Small intestine (tissue), 7 donors: ENCODE measurements at regions not wholly inside any gene's neighbourhood (a gene's known extent, or its start where the extent isn't known, plus 50 kb on each side); places are given as distances from the start of the nearest gene placed in this dataset.

Experiments
- DNase-seq, 2 donors: peaks; one replicate each; pipeline versions ENCODE4 v3.0.0 to v3.0.0-alpha.2; 2013
- FAIRE-seq: peaks from 2 replicates; lab custom pipeline; 2012; peaks lifted over from hg19 to GRCh38; lab: Jason Lieb, UNC
- H3K27ac ChIP-seq, 3 donors: one replicate each; pipeline ENCODE4 v1.5.1; 2013; ENCODE audit warnings: low read length in 2 of 3, mild to moderate bottlenecking in 2 of 3, control low read depth in 1 of 3, inconsistent platforms in 1 of 3, low read depth in 1 of 3, moderate library complexity in 1 of 3
- H3K27me3 ChIP-seq, 3 donors: one replicate each; pipeline ENCODE4 v1.6.1; 2013; ENCODE audit warnings: low read length in 3 of 3, inconsistent platforms in 1 of 3; ENCODE audit not compliant: control insufficient read depth in 3 of 3, insufficient read depth in 3 of 3
- H3K36me3 ChIP-seq, 3 donors: one replicate each; pipeline ENCODE4 v1.6.1; 2013; ENCODE audit warnings: low read length in 3 of 3, inconsistent platforms in 1 of 3, low read depth in 1 of 3, mild to moderate bottlenecking in 1 of 3, moderate library complexity in 1 of 3; ENCODE audit not compliant: control insufficient read depth in 3 of 3, insufficient read depth in 2 of 3
- H3K4me1 ChIP-seq, 3 donors: one replicate each; pipeline ENCODE4 v1.6.1; 2013; ENCODE audit warnings: low read length in 2 of 3, inconsistent platforms in 1 of 3, low read depth in 1 of 3, mild to moderate bottlenecking in 1 of 3, moderate library complexity in 1 of 3; ENCODE audit not compliant: control insufficient read depth in 3 of 3, insufficient read depth in 2 of 3
- H3K4me3 ChIP-seq, 3 donors: one replicate each; pipeline ENCODE4 v1.5.1; 2013; ENCODE audit warnings: low read length in 3 of 3, control low read depth in 1 of 3, inconsistent platforms in 1 of 3, low read depth in 1 of 3, mild to moderate bottlenecking in 1 of 3, moderate library complexity in 1 of 3
- H3K9me3 ChIP-seq, 2 donors: one replicate each; pipeline ENCODE4 v1.6.1; 2013; ENCODE audit warnings: low read depth in 1 of 2, low read length in 1 of 2; ENCODE audit not compliant: control insufficient read depth in 2 of 2, insufficient read depth in 1 of 2
- WGBS, 3 donors: extraction: QIAGEN DNeasy Blood & Tissue Kit; methylation state at CpG; one replicate each; pipeline ENCODE4 v1.1.7; 2013; 5-methylcytosine and 5-hydroxymethylcytosine counted together
- donor health status: healthy with polysubstance abuse.
- donor health status: control.
- donor health status: control.
- donor health status: Bipolar disorder and iron deficiency.
- donor health status: healthy.

- FAIRE-seq (no peak), DNase-seq (no peak)
- WGBS, 3 donors: 53 to 75% (median 73%) methylated on average over 1 of the region's 1 CpG
- no peaks in the 10 kb centered on the region for H3K27me3 ChIP-seq
- no peak overlapping the region for H3K4me3 ChIP-seq
- H3K36me3 ChIP-seq: no peaks in the 10 kb centered on the region
- H3K27ac ChIP-seq: no peak overlapping the region
- H3K9me3 ChIP-seq: no peaks in the 10 kb centered on the region
- no peaks in the 10 kb centered on the region for H3K4me1 ChIP-seq
Observed at GRCh38 chr5:166566725-166567124, 1724.7 kb upstream of the WWC1 start.

- FAIRE-seq: no peak
- no peak overlapping the region for H3K27ac ChIP-seq
- H3K9me3 ChIP-seq: peaks cover 0 to 5% of the 10 kb centered on the region in 2 donors
- no peaks in the 10 kb centered on the region for H3K4me1 ChIP-seq
- H3K36me3 ChIP-seq: no peaks in the 10 kb centered on the region
- no peak for DNase-seq
- no peak overlapping the region for H3K4me3 ChIP-seq
- WGBS, 3 donors: 60 to 67% (median 65%) methylated on average over 6 of the region's 6 CpGs
- no peaks in the 10 kb centered on the region for H3K27me3 ChIP-seq
Observed at GRCh38 chr5:166570865-166571264, 1720.6 kb upstream of the WWC1 start.

- Histone ChIP-seq H3K9me3 (peaks cover 0 to 5% of the 10 kb centered on the region in 2 donors), H3K27ac (no peak overlapping the region), H3K4me3 (no peak overlapping the region), H3K4me1 (no peaks in the 10 kb centered on the region), H3K36me3 (no peaks in the 10 kb centered on the region), H3K27me3 (no peaks in the 10 kb centered on the region)
- no peak for DNase-seq
- FAIRE-seq: no peak
Observed at GRCh38 chr5:166571668-166572067, 1719.8 kb upstream of the WWC1 start.

GRCh38 chr5:166576323-166576722 is 1715.1 kb upstream of the WWC1 start:
- Histone ChIP-seq H3K4me1 (no peaks in the 10 kb centered on the region), H3K4me3 (no peak overlapping the region), H3K27me3 (no peaks in the 10 kb centered on the region), H3K36me3 (no peaks in the 10 kb centered on the region), H3K9me3 (peaks cover 0 to 5% of the 10 kb centered on the region in 2 donors), H3K27ac (no peak overlapping the region)
- WGBS, 3 donors: 81 to 86% (median 82%) methylated on average over 3 of the region's 3 CpGs
- DNase-seq (no peak), FAIRE-seq (no peak)

GRCh38 chr5:166581826-166582225 is 1709.6 kb upstream of the WWC1 start:
- Histone ChIP-seq H3K9me3 (no peaks in the 10 kb centered on the region), H3K4me3 (no peak overlapping the region), H3K4me1 (no peaks in the 10 kb centered on the region), H3K36me3 (no peaks in the 10 kb centered on the region), H3K27me3 (no peaks in the 10 kb centered on the region), H3K27ac (no peak overlapping the region)
- no peak for FAIRE-seq
- no peak for DNase-seq

- Histone ChIP-seq H3K4me1 (no peaks in the 10 kb centered on the region), H3K9me3 (no peaks in the 10 kb centered on the region), H3K4me3 (no peak overlapping the region), H3K27me3 (no peaks in the 10 kb centered on the region), H3K27ac (no peak overlapping the region), H3K36me3 (no peaks in the 10 kb centered on the region)
- no peak for DNase-seq
- WGBS, 3 donors: 87 to 91% (median 89%) methylated on average over 4 of the region's 4 CpGs
- no peak for FAIRE-seq
Observed at GRCh38 chr5:166582416-166582815, 1709.0 kb upstream of the WWC1 start.

- H3K4me3 ChIP-seq: no peak overlapping the region
- H3K36me3 ChIP-seq: no peaks in the 10 kb centered on the region
- H3K27me3 ChIP-seq: no peaks in the 10 kb centered on the region
- no peaks in the 10 kb centered on the region for H3K4me1 ChIP-seq
- DNase-seq (no peak), FAIRE-seq (no peak)
- no peaks in the 10 kb centered on the region for H3K9me3 ChIP-seq
- no peak overlapping the region for H3K27ac ChIP-seq
Observed at GRCh38 chr5:166594567-166594966, 1696.9 kb upstream of the WWC1 start.

- H3K9me3 ChIP-seq: no peaks in the 10 kb centered on the region
- no peaks in the 10 kb centered on the region for H3K27me3 ChIP-seq
- WGBS, 3 donors: 53 to 60% (median 59%) methylated on average over 7 of the region's 7 CpGs
- no peak for FAIRE-seq
- no peak for DNase-seq
- H3K4me1 ChIP-seq: no peaks in the 10 kb centered on the region
- H3K4me3 ChIP-seq: no peak overlapping the region
- no peaks in the 10 kb centered on the region for H3K36me3 ChIP-seq
- no peak overlapping the region for H3K27ac ChIP-seq
Observed at GRCh38 chr5:166595274-166595951, 1696.0 kb upstream of the WWC1 start.

GRCh38 chr5:166596043-166596442 is 1695.4 kb upstream of the WWC1 start:
- H3K4me1 ChIP-seq: no peaks in the 10 kb centered on the region
- H3K27me3 ChIP-seq: no peaks in the 10 kb centered on the region
- no peak overlapping the region for H3K27ac ChIP-seq
- FAIRE-seq (no peak), DNase-seq (no peak)
- H3K4me3 ChIP-seq: no peak overlapping the region
- WGBS, 3 donors: 75 to 82% (median 78%) methylated on average over 7 of the region's 7 CpGs
- H3K36me3 ChIP-seq: no peaks in the 10 kb centered on the region
- no peaks in the 10 kb centered on the region for H3K9me3 ChIP-seq
